GM21367 (cell line): ENCODE measurements at regions not wholly inside any gene's neighbourhood (a gene's known extent, or its start where the extent isn't known, plus 50 kb on each side); places are given as distances from the start of the nearest gene placed in this dataset.
"Not testable (repeated sequence)": the region's sequence is repeated elsewhere in the genome, so short reads cannot be mapped to it uniquely, and the experiment has no call there.

Experiments used
- ATAC-seq: cut with Tn5 transposase; IDR thresholded peaks from one replicate; pipeline ENCODE4 v1.9.1; 2021; ENCODE audit not compliant: unreplicated experiment

- ATAC-seq: not testable (repeated sequence)
Measured at GRCh38 chr9:62952840-62953239, 1763.0 kb downstream of the SPATA31A7 start.
